ENCODE measurements at regions not wholly inside any gene's neighbourhood (a gene's known extent, or its start where the extent isn't known, plus 50 kb on each side); places are given as distances from the start of the nearest gene placed in this dataset.
"Not testable (repeated sequence)": the region's sequence is repeated elsewhere in the genome, so short reads cannot be mapped to it uniquely, and the experiment has no call there.

GRCh38 chr6:60767791-60768499 lies 1518.1 kb downstream of the KHDRBS2 start:
- ATAC-seq, H3K4me1 Mint-ChIP-seq, H3K36me3 Mint-ChIP-seq, H3K27ac Mint-ChIP-seq, DNase-seq, H3K4me3 Mint-ChIP-seq, POLR2A ChIA-PET, H3K27me3 Mint-ChIP-seq: not testable (repeated sequence)
- H3K9me3 Mint-ChIP-seq: peaks cover 3 to 26% (median 10%) of the 10 kb centered on the region in 9 donors

GRCh38 chr6:60765331-60765730 lies 1520.7 kb downstream of the KHDRBS2 start:
- H3K27ac Mint-ChIP-seq, H3K27me3 Mint-ChIP-seq, POLR2A ChIA-PET, DNase-seq, H3K4me1 Mint-ChIP-seq, H3K4me3 Mint-ChIP-seq, ATAC-seq, H3K36me3 Mint-ChIP-seq: not testable (repeated sequence)
- peaks cover 6 to 36% (median 9%) of the 10 kb centered on the region in 9 donors for H3K9me3 Mint-ChIP-seq

- H3K4me3 Mint-ChIP-seq, H3K4me1 Mint-ChIP-seq, H3K27me3 Mint-ChIP-seq, POLR2A ChIA-PET, H3K27ac Mint-ChIP-seq, ATAC-seq, DNase-seq: not testable (repeated sequence)
- Mint-ChIP-seq H3K36me3 (peaks cover 0 to 11% (median 0%) of the 10 kb centered on the region in 3 donors), H3K9me3 (peaks cover 0 to 48% (median 8%) of the 10 kb centered on the region in 9 donors)
Measured at GRCh38 chr6:60763464-60764080, 1522.5 kb downstream of the KHDRBS2 start.

- ATAC-seq, DNase-seq, H3K27ac Mint-ChIP-seq, H3K4me3 Mint-ChIP-seq, H3K4me1 Mint-ChIP-seq, POLR2A ChIA-PET, H3K27me3 Mint-ChIP-seq: not testable (repeated sequence)
- Mint-ChIP-seq H3K9me3 (peaks cover 0 to 52% (median 9%) of the 10 kb centered on the region in 9 donors), H3K36me3 (peaks cover 0 to 15% (median 0%) of the 10 kb centered on the region in 3 donors)
Measured at GRCh38 chr6:60760928-60761327, 1525.1 kb downstream of the KHDRBS2 start.

GRCh38 chr6:60759149-60759825 lies 1526.7 kb downstream of the KHDRBS2 start:
- Mint-ChIP-seq H3K36me3 (peaks cover 0 to 15% (median 0%) of the 10 kb centered on the region in 3 donors), H3K9me3 (peaks cover 0 to 56% (median 12%) of the 10 kb centered on the region in 9 donors)
- H3K4me3 Mint-ChIP-seq, DNase-seq, ATAC-seq, H3K4me1 Mint-ChIP-seq, H3K27me3 Mint-ChIP-seq, POLR2A ChIA-PET, H3K27ac Mint-ChIP-seq: not testable (repeated sequence)

GRCh38 chr6:60758725-60759124 lies 1527.3 kb downstream of the KHDRBS2 start:
- H3K4me3 Mint-ChIP-seq, H3K27ac Mint-ChIP-seq, DNase-seq, H3K27me3 Mint-ChIP-seq, POLR2A ChIA-PET, ATAC-seq, H3K4me1 Mint-ChIP-seq: not testable (repeated sequence)
- Mint-ChIP-seq H3K36me3 (peaks cover 0 to 15% (median 0%) of the 10 kb centered on the region in 3 donors), H3K9me3 (peaks cover 0 to 56% (median 12%) of the 10 kb centered on the region in 9 donors)

- no peak for ATAC-seq
- POLR2A ChIA-PET: no interaction called here
- Mint-ChIP-seq H3K4me3 (no peak overlapping the region), H3K27me3 (no peaks in the 10 kb centered on the region), H3K36me3 (peaks cover 0 to 15% (median 0%) of the 10 kb centered on the region in 3 donors), H3K9me3 (peaks cover 4 to 47% (median 21%) of the 10 kb centered on the region in 9 donors), H3K4me1 (no peaks in the 10 kb centered on the region), H3K27ac (no peak overlapping the region)
- DNase-seq: no peak
Measured at GRCh38 chr6:60754879-60755278, 1531.1 kb downstream of the KHDRBS2 start.

GRCh38 chr6:60750353-60751081 lies 1535.5 kb downstream of the KHDRBS2 start:
- DNase-seq, H3K36me3 Mint-ChIP-seq, H3K27me3 Mint-ChIP-seq, H3K4me1 Mint-ChIP-seq, H3K27ac Mint-ChIP-seq, H3K4me3 Mint-ChIP-seq, ATAC-seq, POLR2A ChIA-PET: not testable (repeated sequence)
- H3K9me3 Mint-ChIP-seq: peaks cover 5 to 22% (median 15%) of the 10 kb centered on the region in 9 donors

GRCh38 chr6:60747765-60748556 lies 1538.1 kb downstream of the KHDRBS2 start:
- H3K4me3 Mint-ChIP-seq, DNase-seq, H3K36me3 Mint-ChIP-seq, H3K27ac Mint-ChIP-seq, POLR2A ChIA-PET, ATAC-seq, H3K27me3 Mint-ChIP-seq, H3K4me1 Mint-ChIP-seq: not testable (repeated sequence)
- H3K9me3 Mint-ChIP-seq: peaks cover 7 to 28% (median 9%) of the 10 kb centered on the region in 9 donors

- DNase-seq, POLR2A ChIA-PET: not testable (repeated sequence)
Measured at GRCh38 chr6:60737764-60738425, 1548.1 kb downstream of the KHDRBS2 start.

GRCh38 chr6:60737315-60737714 lies 1548.7 kb downstream of the KHDRBS2 start:
- H3K27ac Mint-ChIP-seq, DNase-seq, H3K27me3 Mint-ChIP-seq, H3K4me1 Mint-ChIP-seq, POLR2A ChIA-PET, ATAC-seq, H3K36me3 Mint-ChIP-seq, H3K4me3 Mint-ChIP-seq: not testable (repeated sequence)
- H3K9me3 Mint-ChIP-seq: peaks cover 0 to 27% (median 3%) of the 10 kb centered on the region in 9 donors

More at GRCh38 chr6:60737764-60738425, 1548.1 kb downstream of the KHDRBS2 start:
- H3K27me3 Mint-ChIP-seq, ATAC-seq, H3K36me3 Mint-ChIP-seq, H3K4me3 Mint-ChIP-seq, H3K4me1 Mint-ChIP-seq, H3K27ac Mint-ChIP-seq: not testable (repeated sequence)
- H3K9me3 Mint-ChIP-seq: peaks cover 0 to 28% (median 3%) of the 10 kb centered on the region in 9 donors

- ATAC-seq, H3K4me3 Mint-ChIP-seq, POLR2A ChIA-PET, H3K4me1 Mint-ChIP-seq, H3K36me3 Mint-ChIP-seq, H3K27ac Mint-ChIP-seq, H3K27me3 Mint-ChIP-seq, DNase-seq: not testable (repeated sequence)
- H3K9me3 Mint-ChIP-seq: peaks cover 0 to 30% (median 12%) of the 10 kb centered on the region in 9 donors
Measured at GRCh38 chr6:60723935-60724334, 1562.1 kb downstream of the KHDRBS2 start.

Data from naive thymus-derived CD8-positive, alpha-beta T cell (primary cell).